PC-9 (cell line): ENCODE measurements at regions not wholly inside any gene's neighbourhood (a gene's known extent, or its start where the extent isn't known, plus 50 kb on each side); places are given as distances from the start of the nearest gene placed in this dataset.

Source experiments
- BruUV-seq: library from RNA; stranded (reverse); fragments of 400-500 nt; replicated peaks from 2 replicates; lab custom pipeline; 2021; lab: Mats Ljungman, UMichigan
- CTCF ChIA-PET: fragments of 300-600 bp; sonication (Branson Sonifier 250); formaldehyde crosslinking; loops from one replicate; lab custom pipeline; 2022; ENCODE audit warnings: antibody characterized with exemption; lab: Charles Lee
- POLR2A ChIA-PET: fragments of 300-600 bp; sonication (Branson Sonifier 250); formaldehyde crosslinking; loops from one replicate; lab custom pipeline; 2022; ENCODE audit warnings: antibody characterized with exemption; ENCODE audit not compliant: unreplicated experiment; lab: Charles Lee
- DNase-seq, 2 experiments: peaks; one replicate each; pipeline versions ENCODE4 v3.0.0 to v3.0.0-alpha.2; 2015 to 2022; ENCODE audit warnings: mixed read lengths in 1 of 2
- H2AFZ ChIP-seq: fragments of 200-600 bp; sonication (generic); 2 replicates; pipeline ENCODE4 v1.8.1; 2017; ENCODE audit warnings: antibody characterized with exemption
- H3F3A ChIP-seq: fragments of 200-600 bp; sonication (generic); 2 replicates; pipeline ENCODE4 v1.8.1; 2017; ENCODE audit warnings: antibody characterized with exemption, mild to moderate bottlenecking, low read depth; ENCODE audit not compliant: insufficient read depth
- H3K27ac ChIP-seq: fragments of 200-600 bp; sonication (generic); 2 replicates; pipeline ENCODE4 v1.6.1; 2016; ENCODE audit warnings: mixed run types
- H3K27me3 ChIP-seq: fragments of 200-600 bp; sonication (generic); 2 replicates; pipeline ENCODE4 v1.6.1; 2016; ENCODE audit warnings: low read depth, mixed run types; ENCODE audit not compliant: insufficient read depth
- H3K36me3 ChIP-seq: fragments of 200-600 bp; sonication (generic); 2 replicates; pipeline ENCODE4 v1.6.1; 2016; ENCODE audit warnings: low read depth, mixed run types
- H3K4me1 ChIP-seq: fragments of 200-600 bp; sonication (generic); replicated peaks from 2 replicates; pipeline ENCODE4 v1.6.1; 2016; ENCODE audit warnings: mixed run types; ENCODE audit not compliant: insufficient read depth
- H3K4me2 ChIP-seq: fragments of 200-600 bp; sonication (generic); 2 replicates; pipeline ENCODE4 v1.6.1; 2017; ENCODE audit warnings: mixed run types
- H3K4me3 ChIP-seq: fragments of 200-600 bp; sonication (generic); 2 replicates; pipeline ENCODE4 v1.6.1; 2016; ENCODE audit warnings: mixed run types
- H3K79me2 ChIP-seq: fragments of 200-600 bp; sonication (generic); 2 replicates; pipeline ENCODE4 v1.6.1; 2017; ENCODE audit warnings: low read depth, mixed run types
- H3K9me2 ChIP-seq: fragments of 200-600 bp; sonication (generic); 2 replicates; pipeline ENCODE4 v1.8.1; 2017; ENCODE audit warnings: mild to moderate bottlenecking; ENCODE audit not compliant: insufficient read depth
- H3K9me3 ChIP-seq: fragments of 200-600 bp; sonication (generic); 2 replicates; pipeline ENCODE4 v1.8.1; 2016; ENCODE audit warnings: low read depth; ENCODE audit not compliant: insufficient read depth
- H4K20me1 ChIP-seq: fragments of 200-600 bp; sonication (generic); 2 replicates; pipeline ENCODE4 v1.8.1; 2017; ENCODE audit not compliant: insufficient read depth
- EZH2 ChIP-seq: fragments of 200-600 bp; sonication (generic); IDR thresholded peaks from 2 replicates; pipeline ENCODE4 v1.8.0; 2017; ENCODE audit warnings: antibody characterized with exemption, low read depth
- intact Hi-C: fragments of 100-400 bp; cut with micrococcal nuclease; formaldehyde crosslinking; loops from one replicate; pipeline ENCODE4 v1.10.0; 2022; ENCODE audit not compliant: unreplicated experiment
- TF ChIP-seq, protein P1 (sequence below): fragments of 200-600 bp; sonication (generic); conservative IDR thresholded peaks from 2 replicates; pipeline ENCODE4 v1.6.1; 2017; ENCODE audit warnings: mixed run types, antibody characterized with exemption, mild to moderate bottlenecking, moderate library complexity

DNA sequence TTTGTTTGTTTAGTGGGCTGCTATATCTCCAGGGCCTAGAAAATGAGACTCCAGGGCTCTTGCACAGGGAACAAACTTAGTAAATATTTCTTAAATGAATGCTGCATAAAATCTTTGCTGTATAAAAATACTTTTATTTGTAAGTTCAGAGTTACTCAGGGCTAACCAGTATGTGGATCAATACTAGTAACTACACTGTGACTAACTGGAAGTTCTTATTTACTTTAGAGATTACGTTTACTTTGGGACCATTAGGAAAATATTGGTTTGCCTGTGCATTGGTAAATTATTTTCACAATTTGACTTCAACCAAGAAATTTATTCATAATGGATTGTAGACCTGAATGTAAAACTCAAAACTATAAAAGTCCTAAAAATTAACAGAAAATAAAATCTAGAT lies 575.5 kb downstream of the RNF144A start:
- no peak overlapping the region for H3K27ac ChIP-seq
- H3K79me2 ChIP-seq, result no peaks in the 10 kb centered on the region
- H3K36me3 ChIP-seq, result no peaks in the 10 kb centered on the region
- BruUV-seq, result no TSS peak
- H2AFZ ChIP-seq, result no peak overlapping the region
- H3K9me3 ChIP-seq, result no peaks in the 10 kb centered on the region
- no peaks in the 10 kb centered on the region for H4K20me1 ChIP-seq
- H3K4me3 ChIP-seq, result no peak overlapping the region
- intact Hi-C loops, result no loop called here
- H3K4me2 ChIP-seq, result no peak overlapping the region
- H3F3A ChIP-seq, result no peaks in the 10 kb centered on the region
- H3K27me3 ChIP-seq, result no peaks in the 10 kb centered on the region; the same call in 1 of the 2 replicates
- no peaks in the 10 kb centered on the region for H3K9me2 ChIP-seq
- ChIA-PET POLR2A (no interaction called here), CTCF (no interaction called here)
- H3K4me1 ChIP-seq, result no peaks in the 10 kb centered on the region
- TF ChIP-seq, protein P1, sequence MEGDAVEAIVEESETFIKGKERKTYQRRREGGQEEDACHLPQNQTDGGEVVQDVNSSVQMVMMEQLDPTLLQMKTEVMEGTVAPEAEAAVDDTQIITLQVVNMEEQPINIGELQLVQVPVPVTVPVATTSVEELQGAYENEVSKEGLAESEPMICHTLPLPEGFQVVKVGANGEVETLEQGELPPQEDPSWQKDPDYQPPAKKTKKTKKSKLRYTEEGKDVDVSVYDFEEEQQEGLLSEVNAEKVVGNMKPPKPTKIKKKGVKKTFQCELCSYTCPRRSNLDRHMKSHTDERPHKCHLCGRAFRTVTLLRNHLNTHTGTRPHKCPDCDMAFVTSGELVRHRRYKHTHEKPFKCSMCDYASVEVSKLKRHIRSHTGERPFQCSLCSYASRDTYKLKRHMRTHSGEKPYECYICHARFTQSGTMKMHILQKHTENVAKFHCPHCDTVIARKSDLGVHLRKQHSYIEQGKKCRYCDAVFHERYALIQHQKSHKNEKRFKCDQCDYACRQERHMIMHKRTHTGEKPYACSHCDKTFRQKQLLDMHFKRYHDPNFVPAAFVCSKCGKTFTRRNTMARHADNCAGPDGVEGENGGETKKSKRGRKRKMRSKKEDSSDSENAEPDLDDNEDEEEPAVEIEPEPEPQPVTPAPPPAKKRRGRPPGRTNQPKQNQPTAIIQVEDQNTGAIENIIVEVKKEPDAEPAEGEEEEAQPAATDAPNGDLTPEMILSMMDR, result no peak
- no peak for TF ChIP-seq EZH2
- no peak for DNase-seq

- no peaks in the 10 kb centered on the region for H4K20me1 ChIP-seq
- no peaks in the 10 kb centered on the region; the same call in 1 of the 2 replicates for H3K27me3 ChIP-seq
- H3K27ac ChIP-seq, result no peak overlapping the region
- POLR2A ChIA-PET, result no interaction called here
- DNase-seq, result no peak
- BruUV-seq, result no TSS peak
- H3F3A ChIP-seq, result no peaks in the 10 kb centered on the region
- H3K9me3 ChIP-seq, result no peaks in the 10 kb centered on the region
- intact Hi-C loops, result no loop called here
- no peak overlapping the region for H2AFZ ChIP-seq
- H3K4me2 ChIP-seq, result no peak overlapping the region
- H3K9me2 ChIP-seq, result no peaks in the 10 kb centered on the region
- H3K4me3 ChIP-seq, result no peak overlapping the region
- H3K79me2 ChIP-seq, result no peaks in the 10 kb centered on the region
- no peaks in the 10 kb centered on the region for H3K4me1 ChIP-seq
- no peaks in the 10 kb centered on the region for H3K36me3 ChIP-seq
- TF ChIP-seq EZH2, result no peak
- TF ChIP-seq, protein P1, result no peak
- CTCF ChIA-PET, result no interaction called here
Observed at GRCh38 chr2:7497178-7497577, 580.0 kb downstream of the RNF144A start.

GRCh38 chr2:7499018-7499417 lies 581.8 kb downstream of the RNF144A start:
- no TSS peak for BruUV-seq
- DNase-seq, result no peak

More at GRCh38 chr2:7499018-7499417, 581.8 kb downstream of the RNF144A start:
- Histone ChIP-seq H3K4me3 (no peak overlapping the region), H3K9me3 (no peaks in the 10 kb centered on the region), H3F3A (no peaks in the 10 kb centered on the region), H2AFZ (no peak overlapping the region), H3K36me3 (no peaks in the 10 kb centered on the region), H3K27ac (no peak overlapping the region), H3K4me1 (no peaks in the 10 kb centered on the region), H3K9me2 (no peaks in the 10 kb centered on the region), H3K4me2 (no peak overlapping the region), H3K79me2 (no peaks in the 10 kb centered on the region), H3K27me3 (no peaks in the 10 kb centered on the region; the same call in 1 of the 2 replicates), H4K20me1 (no peaks in the 10 kb centered on the region)
- no peak for TF ChIP-seq EZH2
- TF ChIP-seq, protein P1, result no peak
- ChIA-PET CTCF (no interaction called here), POLR2A (no interaction called here)
- intact Hi-C loops, result no loop called here
